GM12891 (cell line): ENCODE measurements at regions not wholly inside any gene's neighbourhood (a gene's known extent, or its start where the extent isn't known, plus 50 kb on each side); places are given as distances from the start of the nearest gene placed in this dataset.

Experiments
- PAX5 ChIP-seq: IDR thresholded peaks from 2 replicates; pipeline ENCODE4 v1.6.1; 2011; ENCODE audit warnings: low read length, moderate library complexity, mild to moderate bottlenecking; ENCODE audit not compliant: insufficient read depth, severe bottlenecking
- POLR2A ChIP-seq: IDR thresholded peaks from 2 replicates; pipeline ENCODE4 v1.6.1; 2011; ENCODE audit warnings: low read depth, low read length, control low read depth
- POLR2AphosphoS5 ChIP-seq: IDR thresholded peaks from 2 replicates; pipeline ENCODE4 v1.6.1; 2011; ENCODE audit warnings: low read depth, low read length, control low read depth

GRCh38 chr16:61030616-61031015 is 1005.6 kb downstream of the CDH8 start:
- TF ChIP-seq POLR2A (no peak), POLR2AphosphoS5 (no peak), PAX5 (no peak)
